DOHH2 (cell line): ENCODE measurements at regions not wholly inside any gene's neighbourhood (a gene's known extent, or its start where the extent isn't known, plus 50 kb on each side); places are given as distances from the start of the nearest gene placed in this dataset.

Source experiments
- EZH2phosphoT487 ChIP-seq: fragments of 200-600 bp; sonication (generic); IDR thresholded peaks from 2 replicates; pipeline ENCODE4 v1.6.1; 2017; ENCODE audit warnings: borderline replicate concordance, mild to moderate bottlenecking, antibody characterized with exemption, low read length, moderate library complexity, mixed read lengths
- TF ChIP-seq, protein P1 (sequence below): fragments of 200-600 bp; sonication (generic); IDR thresholded peaks from one replicate; pipeline ENCODE4 v1.5.1; 2014; ENCODE audit warnings: antibody characterized with exemption, mild to moderate bottlenecking, low read depth, low read length; ENCODE audit not compliant: poor library complexity, severe bottlenecking

DNA sequence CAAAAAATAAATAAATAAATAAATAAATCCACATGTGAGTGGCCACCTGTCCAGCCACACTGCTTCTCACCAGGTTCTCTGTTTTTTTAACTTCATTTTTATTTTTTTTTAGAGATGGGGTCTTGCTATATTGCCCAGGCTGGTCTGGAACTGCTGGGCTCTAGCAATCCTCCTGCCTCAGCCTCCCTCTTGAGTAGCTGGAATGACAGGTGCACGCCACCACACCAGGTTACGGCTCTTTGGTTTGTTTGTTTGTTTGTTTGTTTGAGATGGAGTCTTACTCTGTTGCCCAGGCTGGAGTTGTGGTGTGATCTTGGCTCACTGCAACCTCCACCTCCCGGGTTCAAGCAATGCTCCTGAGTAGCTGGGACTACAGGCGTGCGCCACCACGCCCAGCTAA, 94.5 kb upstream of the CACNA1A start:
- TF ChIP-seq EZH2phosphoT487 = no peak
- TF ChIP-seq, protein P1, sequence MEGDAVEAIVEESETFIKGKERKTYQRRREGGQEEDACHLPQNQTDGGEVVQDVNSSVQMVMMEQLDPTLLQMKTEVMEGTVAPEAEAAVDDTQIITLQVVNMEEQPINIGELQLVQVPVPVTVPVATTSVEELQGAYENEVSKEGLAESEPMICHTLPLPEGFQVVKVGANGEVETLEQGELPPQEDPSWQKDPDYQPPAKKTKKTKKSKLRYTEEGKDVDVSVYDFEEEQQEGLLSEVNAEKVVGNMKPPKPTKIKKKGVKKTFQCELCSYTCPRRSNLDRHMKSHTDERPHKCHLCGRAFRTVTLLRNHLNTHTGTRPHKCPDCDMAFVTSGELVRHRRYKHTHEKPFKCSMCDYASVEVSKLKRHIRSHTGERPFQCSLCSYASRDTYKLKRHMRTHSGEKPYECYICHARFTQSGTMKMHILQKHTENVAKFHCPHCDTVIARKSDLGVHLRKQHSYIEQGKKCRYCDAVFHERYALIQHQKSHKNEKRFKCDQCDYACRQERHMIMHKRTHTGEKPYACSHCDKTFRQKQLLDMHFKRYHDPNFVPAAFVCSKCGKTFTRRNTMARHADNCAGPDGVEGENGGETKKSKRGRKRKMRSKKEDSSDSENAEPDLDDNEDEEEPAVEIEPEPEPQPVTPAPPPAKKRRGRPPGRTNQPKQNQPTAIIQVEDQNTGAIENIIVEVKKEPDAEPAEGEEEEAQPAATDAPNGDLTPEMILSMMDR = no peak
